ENCODE measurements at regions not wholly inside any gene's neighbourhood (a gene's known extent, or its start where the extent isn't known, plus 50 kb on each side); places are given as distances from the start of the nearest gene placed in this dataset.

GRCh38 chr21:31802331-31802730 is 70.4 kb upstream of the SCAF4 start:
- TF ChIP-seq CTCF (IDR thresholded peaks at IDR 0.05), result no peak
- TF ChIP-seq POLR2A (IDR thresholded peaks at IDR 0.05), result no peak
